ENCODE measurements at regions not wholly inside any gene's neighbourhood (a gene's known extent, or its start where the extent isn't known, plus 50 kb on each side); places are given as distances from the start of the nearest gene placed in this dataset.
"Not testable (repeated sequence)": the region's sequence is repeated elsewhere in the genome, so short reads cannot be mapped to it uniquely, and the experiment has no call there.

DNA sequence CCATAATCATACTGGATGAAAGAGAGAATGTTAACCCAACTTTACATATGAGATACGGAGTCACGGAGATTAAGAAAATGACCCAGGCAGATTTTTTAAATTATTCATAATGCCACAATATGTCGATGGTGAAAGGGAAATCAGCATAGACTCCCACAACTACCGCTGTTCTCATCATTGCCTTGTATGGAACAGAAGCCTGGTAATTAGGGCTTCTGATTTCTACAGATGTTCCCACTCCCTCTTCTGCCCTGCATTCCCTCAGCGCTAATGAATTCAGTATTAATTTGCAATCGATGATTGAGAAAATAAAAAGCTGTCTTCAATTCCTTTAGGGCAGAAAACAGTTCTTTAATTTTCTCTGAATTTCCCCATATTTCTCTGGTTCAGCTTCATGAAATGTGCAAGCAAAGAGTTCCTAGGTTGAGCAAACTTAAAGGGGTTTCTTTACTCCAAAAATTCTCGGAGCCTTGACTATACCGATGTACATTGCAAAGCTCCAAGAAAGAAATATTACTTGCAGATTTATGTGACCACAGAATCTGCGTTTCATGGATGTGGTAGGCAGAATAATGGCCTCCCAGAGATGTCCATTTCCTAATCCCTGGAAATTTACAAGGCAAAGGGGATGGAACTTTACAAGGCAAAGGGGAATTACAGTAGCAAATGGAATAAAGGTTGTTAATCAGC is 134.9 kb upstream of the ZC3H12C start:
- no peak overlapping the region for H3K4me3 ChIP-seq (ENCODE audit: control insufficient read depth, low read depth, low read length)
- TF ChIP-seq, protein P1, sequence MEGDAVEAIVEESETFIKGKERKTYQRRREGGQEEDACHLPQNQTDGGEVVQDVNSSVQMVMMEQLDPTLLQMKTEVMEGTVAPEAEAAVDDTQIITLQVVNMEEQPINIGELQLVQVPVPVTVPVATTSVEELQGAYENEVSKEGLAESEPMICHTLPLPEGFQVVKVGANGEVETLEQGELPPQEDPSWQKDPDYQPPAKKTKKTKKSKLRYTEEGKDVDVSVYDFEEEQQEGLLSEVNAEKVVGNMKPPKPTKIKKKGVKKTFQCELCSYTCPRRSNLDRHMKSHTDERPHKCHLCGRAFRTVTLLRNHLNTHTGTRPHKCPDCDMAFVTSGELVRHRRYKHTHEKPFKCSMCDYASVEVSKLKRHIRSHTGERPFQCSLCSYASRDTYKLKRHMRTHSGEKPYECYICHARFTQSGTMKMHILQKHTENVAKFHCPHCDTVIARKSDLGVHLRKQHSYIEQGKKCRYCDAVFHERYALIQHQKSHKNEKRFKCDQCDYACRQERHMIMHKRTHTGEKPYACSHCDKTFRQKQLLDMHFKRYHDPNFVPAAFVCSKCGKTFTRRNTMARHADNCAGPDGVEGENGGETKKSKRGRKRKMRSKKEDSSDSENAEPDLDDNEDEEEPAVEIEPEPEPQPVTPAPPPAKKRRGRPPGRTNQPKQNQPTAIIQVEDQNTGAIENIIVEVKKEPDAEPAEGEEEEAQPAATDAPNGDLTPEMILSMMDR (conservative IDR thresholded peaks at IDR 0.05; ENCODE audit: control insufficient read depth, insufficient read depth, low read depth, low read length), result no peak
- DNase-seq (ENCODE audit: low read depth), result no peak

DNA sequence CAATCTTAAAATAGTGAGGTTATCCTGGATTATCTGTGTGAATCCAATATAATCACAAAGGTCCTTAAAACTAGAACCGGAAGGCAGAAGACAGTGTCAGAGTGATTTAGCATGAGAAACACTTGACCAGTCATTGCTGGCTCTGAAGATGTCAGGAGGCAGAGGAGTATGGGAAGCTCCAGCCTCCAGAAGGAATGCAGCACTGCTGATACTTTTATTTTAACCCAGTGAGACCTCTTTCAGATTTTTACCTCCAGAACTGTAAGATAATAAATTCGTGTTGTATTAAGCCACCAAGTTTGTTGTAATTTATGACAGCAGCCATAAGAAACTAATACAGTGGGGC is 134.4 kb upstream of the ZC3H12C start:
- TF ChIP-seq, protein P1 (conservative IDR thresholded peaks at IDR 0.05; ENCODE audit: control insufficient read depth, insufficient read depth, low read depth, low read length), result no peak
- no peak for DNase-seq (ENCODE audit: low read depth)
- H3K4me3 ChIP-seq (ENCODE audit: control insufficient read depth, low read depth, low read length), result no peak overlapping the region

DNA sequence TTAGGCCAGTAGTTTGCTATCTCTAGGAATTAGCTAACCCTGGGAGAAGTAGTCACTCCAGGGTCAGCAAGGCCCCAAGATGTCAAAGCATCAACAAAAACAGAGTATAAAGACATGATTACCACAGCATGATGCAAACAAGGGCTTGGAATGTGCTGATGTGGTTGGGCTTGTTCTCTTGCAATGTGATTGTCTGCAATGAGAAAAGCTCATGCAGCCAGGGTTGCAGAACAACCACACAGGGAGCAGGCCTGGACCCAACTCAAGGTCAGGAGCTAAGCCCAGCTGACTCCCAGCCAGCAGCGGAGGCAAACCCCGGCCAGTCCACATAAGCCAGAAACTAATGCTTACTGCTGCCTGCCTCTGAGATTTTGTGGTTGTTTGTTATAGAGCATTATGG is 132.4 kb upstream of the ZC3H12C start:
- TF ChIP-seq, protein P1 (conservative IDR thresholded peaks at IDR 0.05; ENCODE audit: control insufficient read depth, insufficient read depth, low read depth, low read length), result no peak
- H3K4me3 ChIP-seq (ENCODE audit: control insufficient read depth, low read depth, low read length), result no peak overlapping the region
- DNase-seq (ENCODE audit: low read depth), result peak; percentile 96

DNA sequence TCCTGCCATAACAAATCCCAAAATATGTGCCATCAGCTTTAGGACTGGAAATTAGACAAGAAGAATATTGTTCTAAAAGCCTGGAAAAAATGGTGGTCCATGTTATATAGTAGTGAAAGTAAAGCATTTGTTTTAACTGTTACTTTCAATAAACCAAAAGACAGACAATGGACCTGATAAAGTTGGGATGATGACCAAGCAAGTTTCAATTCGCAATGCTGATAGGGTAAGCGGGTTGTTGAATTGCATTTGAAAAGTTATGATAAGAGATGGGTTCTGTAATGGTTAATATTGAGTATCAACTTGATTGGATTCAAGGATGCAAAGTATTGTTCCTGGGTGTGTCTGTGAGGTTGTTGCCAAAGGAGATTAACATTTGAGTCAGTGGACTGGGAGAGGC is 131.9 kb upstream of the ZC3H12C start:
- DNase-seq (ENCODE audit: low read depth), result no peak
- TF ChIP-seq, protein P1 (conservative IDR thresholded peaks at IDR 0.05; ENCODE audit: control insufficient read depth, insufficient read depth, low read depth, low read length), result no peak
- no peak overlapping the region for H3K4me3 ChIP-seq (ENCODE audit: control insufficient read depth, low read depth, low read length)

DNA sequence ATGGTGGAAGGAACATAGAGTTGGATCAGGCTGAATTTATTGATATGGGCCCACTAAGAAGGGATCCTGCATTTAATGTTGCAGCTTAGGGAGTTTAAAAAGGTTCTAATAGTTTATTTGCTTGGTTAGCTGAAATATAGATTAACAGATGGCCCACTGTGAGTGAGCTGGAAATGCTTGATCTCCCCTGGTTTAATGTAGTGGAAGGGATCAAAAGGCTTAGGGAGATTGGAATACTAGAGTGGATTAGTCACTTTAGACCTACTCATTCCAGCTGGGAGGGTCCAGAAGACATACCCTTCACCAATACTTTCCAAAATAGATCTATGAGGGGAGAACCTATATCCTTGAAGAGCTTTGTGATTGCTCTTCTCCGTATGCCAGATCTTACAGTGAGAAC is 130.1 kb upstream of the ZC3H12C start:
- no peak for DNase-seq (ENCODE audit: low read depth)
- no peak overlapping the region for H3K4me3 ChIP-seq (ENCODE audit: control insufficient read depth, low read depth, low read length)
- TF ChIP-seq, protein P1 (conservative IDR thresholded peaks at IDR 0.05; ENCODE audit: control insufficient read depth, insufficient read depth, low read depth, low read length), result no peak

DNA sequence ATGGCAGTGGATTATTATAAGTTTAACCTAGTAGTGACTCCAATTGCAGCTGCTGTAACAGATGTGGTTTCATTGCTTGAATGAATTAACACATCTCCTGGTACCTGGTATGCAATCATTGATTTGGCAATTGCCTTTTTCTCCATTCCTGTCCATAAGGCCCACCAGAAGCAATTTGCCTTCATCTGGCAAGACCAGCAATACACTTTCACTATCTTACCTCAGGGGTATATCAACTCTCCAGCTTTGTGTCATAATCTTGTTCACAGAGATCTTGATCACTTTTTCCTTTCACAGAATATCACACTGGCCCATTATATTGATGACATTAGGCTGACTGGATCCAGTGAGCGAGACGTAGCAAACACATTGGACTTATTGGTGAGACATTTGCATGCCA is 128.7 kb upstream of the ZC3H12C start:
- no peak for DNase-seq (ENCODE audit: low read depth)
- TF ChIP-seq, protein P1 (conservative IDR thresholded peaks at IDR 0.05; ENCODE audit: control insufficient read depth, insufficient read depth, low read depth, low read length), result no peak
- H3K4me3 ChIP-seq (ENCODE audit: control insufficient read depth, low read depth, low read length), result no peak overlapping the region

DNA sequence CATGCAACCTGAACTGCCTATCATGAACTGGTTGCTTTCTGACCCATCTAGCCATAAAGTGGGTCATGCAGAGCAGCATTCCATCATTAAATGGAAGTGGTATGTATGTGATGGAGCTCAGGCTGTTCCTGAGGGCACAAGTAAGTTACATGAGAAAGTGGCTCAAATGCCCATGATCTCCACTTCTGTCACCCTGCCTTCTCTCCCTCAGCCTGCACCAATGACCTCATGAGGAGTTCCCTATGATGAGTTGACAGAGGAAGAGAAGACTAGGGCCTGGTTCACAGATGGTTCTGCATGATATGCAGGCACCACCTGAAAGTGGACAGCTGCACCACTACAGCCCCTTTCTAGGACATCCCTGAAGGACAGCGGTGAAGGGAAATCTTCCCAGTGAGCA is 127.7 kb upstream of the ZC3H12C start:
- not testable (repeated sequence) for DNase-seq (ENCODE audit: low read depth)

DNA sequence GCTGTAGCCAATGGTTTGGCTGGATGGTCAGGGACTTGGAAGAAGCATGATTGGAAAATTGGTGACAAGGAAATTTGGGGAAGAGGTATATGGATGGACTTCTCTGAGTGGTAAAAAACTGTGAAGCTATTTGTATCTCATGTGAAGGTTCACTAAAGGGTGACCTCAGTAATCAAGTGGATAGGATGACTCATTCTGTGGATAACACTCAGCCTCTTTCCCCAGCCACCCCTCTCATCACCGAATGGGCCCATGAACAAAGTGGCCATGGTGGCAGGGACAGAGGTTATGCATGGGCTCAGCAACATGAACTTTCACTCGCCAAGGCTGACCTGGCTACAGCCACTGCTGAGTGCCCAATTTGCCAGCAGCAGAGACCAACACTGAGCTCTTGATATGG is 127.3 kb upstream of the ZC3H12C start:
- DNase-seq (ENCODE audit: low read depth), result not testable (repeated sequence)

More for the DNA sequence above, 127.7 kb upstream of the ZC3H12C start:
- H3K4me3 ChIP-seq (ENCODE audit: control insufficient read depth, low read depth, low read length), result not testable (repeated sequence)

DNA sequence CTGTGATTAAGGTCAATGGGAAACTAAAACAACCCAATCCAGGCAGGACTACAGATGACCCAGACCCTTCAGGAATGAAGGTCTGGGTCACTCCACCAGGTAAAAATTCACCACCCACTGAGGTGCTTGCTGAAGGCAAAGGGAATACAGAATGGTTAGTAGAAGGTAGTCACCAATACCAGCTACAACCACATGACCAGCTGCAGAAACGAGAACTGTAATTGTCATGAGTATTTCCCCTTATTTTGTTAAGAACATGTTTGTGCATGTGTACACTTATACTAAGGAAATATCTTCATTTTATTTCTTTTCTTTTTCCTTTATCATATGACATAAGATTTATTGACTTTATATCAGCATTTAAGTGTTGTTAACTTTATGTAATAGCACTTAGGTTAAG is 126.1 kb upstream of the ZC3H12C start:
- H3K4me3 ChIP-seq (ENCODE audit: control insufficient read depth, low read depth, low read length); DNase-seq (ENCODE audit: low read depth): not testable (repeated sequence)

More for the DNA sequence above, 127.3 kb upstream of the ZC3H12C start:
- H3K4me3 ChIP-seq (ENCODE audit: control insufficient read depth, low read depth, low read length), result not testable (repeated sequence)

All from fibroblast of mammary gland (primary cell).